H9 (cell line): ENCODE measurements at regions not wholly inside any gene's neighbourhood (a gene's known extent, or its start where the extent isn't known, plus 50 kb on each side); places are given as distances from the start of the nearest gene placed in this dataset.

ENCODE experiments used
- DNase-seq: peaks from one replicate; pipeline ENCODE4 v3.0.0-alpha.2; 2017
- H2AFZ ChIP-seq: one replicate; pipeline ENCODE4 v1.6.1; 2013; ENCODE audit warnings: mild to moderate bottlenecking, low read length, control low read depth, moderate library complexity
- H2AK5ac ChIP-seq: 2 replicates; pipeline ENCODE4 v1.6.1; 2013; ENCODE audit warnings: low read length, control low read depth, mixed read lengths; ENCODE audit not compliant: insufficient read length
- H2BK120ac ChIP-seq: one replicate; pipeline ENCODE4 v1.6.1; 2013; ENCODE audit warnings: low read depth, mild to moderate bottlenecking, low read length, control low read depth, inconsistent platforms; ENCODE audit not compliant: poor library complexity, severe bottlenecking
- H2BK12ac ChIP-seq: 2 replicates; pipeline ENCODE4 v1.6.1; 2013; ENCODE audit warnings: low read length, control low read depth, mixed read lengths, low read depth; ENCODE audit not compliant: insufficient read length
- H2BK15ac ChIP-seq: 2 replicates; pipeline ENCODE4 v1.6.1; 2013; ENCODE audit warnings: low read depth, low read length, control low read depth
- H2BK20ac ChIP-seq: one replicate; pipeline ENCODE4 v1.6.1; 2013; ENCODE audit warnings: low read depth, mild to moderate bottlenecking, low read length, control low read depth, inconsistent platforms; ENCODE audit not compliant: poor library complexity, severe bottlenecking
- H2BK5ac ChIP-seq: 2 replicates; pipeline ENCODE4 v1.6.1; 2013; ENCODE audit warnings: low read length, control low read depth, mixed read lengths; ENCODE audit not compliant: insufficient read length
- H3K14ac ChIP-seq: 2 replicates; pipeline ENCODE4 v1.6.1; 2013; ENCODE audit warnings: low read length, control low read depth; ENCODE audit not compliant: insufficient read depth
- H3K18ac ChIP-seq: 2 replicates; pipeline ENCODE4 v1.6.1; 2013; ENCODE audit warnings: low read depth, mild to moderate bottlenecking, mixed read lengths, low read length, control low read depth; ENCODE audit not compliant: insufficient read length
- H3K23ac ChIP-seq: 2 replicates; pipeline ENCODE4 v1.6.1; 2013; ENCODE audit warnings: low read length, control low read depth, mixed read lengths, low read depth; ENCODE audit not compliant: insufficient read length
- H3K23me2 ChIP-seq: 2 replicates; pipeline ENCODE4 v1.6.1; 2013; ENCODE audit warnings: low read depth, mild to moderate bottlenecking, mixed read lengths, low read length, control low read depth; ENCODE audit not compliant: insufficient read length, poor library complexity, severe bottlenecking
- H3K27ac ChIP-seq: 2 replicates; pipeline ENCODE4 v1.5.1; 2013; ENCODE audit warnings: low read length, control low read depth, mixed read lengths, low read depth; ENCODE audit not compliant: insufficient read length
- H3K27me3 ChIP-seq: 2 replicates; pipeline ENCODE4 v1.6.1; 2013; ENCODE audit warnings: low read length, control low read depth, inconsistent platforms; ENCODE audit not compliant: insufficient read depth
- H3K4ac ChIP-seq: 2 replicates; pipeline ENCODE4 v1.6.1; 2013; ENCODE audit warnings: low read depth, mild to moderate bottlenecking, control low read depth, inconsistent platforms, low read length, moderate library complexity
- H3K4me1 ChIP-seq: 2 replicates; pipeline ENCODE4 v1.6.1; 2013; ENCODE audit warnings: low read length, control low read depth, inconsistent platforms; ENCODE audit not compliant: insufficient read depth
- H3K4me2 ChIP-seq: 2 replicates; pipeline ENCODE4 v1.6.1; 2013; ENCODE audit warnings: low read length, control low read depth, mixed read lengths; ENCODE audit not compliant: insufficient read length, insufficient read depth
- H3K56ac ChIP-seq: 2 replicates; pipeline ENCODE4 v1.6.1; 2013; ENCODE audit warnings: low read depth, mild to moderate bottlenecking, mixed read lengths, low read length, control low read depth; ENCODE audit not compliant: insufficient read length
- H3K79me1 ChIP-seq: 2 replicates; pipeline ENCODE4 v1.6.1; 2013; ENCODE audit warnings: low read depth, mild to moderate bottlenecking, moderate library complexity, low read length, control low read depth, inconsistent platforms; ENCODE audit not compliant: insufficient read depth, poor library complexity, severe bottlenecking
- H3K79me2 ChIP-seq: 2 replicates; pipeline ENCODE4 v1.6.1; 2013; ENCODE audit warnings: low read length, control low read depth, inconsistent platforms; ENCODE audit not compliant: insufficient read depth
- H3K9ac ChIP-seq: 2 replicates; pipeline ENCODE4 v1.6.1; 2013; ENCODE audit warnings: low read length, control low read depth, mixed read lengths; ENCODE audit not compliant: insufficient read length; ENCODE audit errors: extremely low read depth
- H3K9me3 ChIP-seq: one replicate; pipeline ENCODE4 v1.6.1; 2013; ENCODE audit warnings: low read depth, low read length, inconsistent platforms; ENCODE audit not compliant: control insufficient read depth
- H3T11ph ChIP-seq: one replicate; pipeline ENCODE4 v1.6.1; 2013; ENCODE audit warnings: mild to moderate bottlenecking, low read length, control low read depth, inconsistent platforms
- H4K20me1 ChIP-seq: one replicate; pipeline ENCODE4 v1.6.1; 2013; ENCODE audit not compliant: control insufficient read depth, insufficient read length, insufficient read depth
- H4K5ac ChIP-seq: 2 replicates; pipeline ENCODE4 v1.6.1; 2013; ENCODE audit warnings: low read depth, mild to moderate bottlenecking, mixed read lengths, low read length, control low read depth; ENCODE audit not compliant: insufficient read length
- H4K8ac ChIP-seq: replicated peaks from 2 replicates; pipeline ENCODE4 v1.6.1; 2013; ENCODE audit warnings: low read length, control low read depth, mixed read lengths, low read depth; ENCODE audit not compliant: insufficient read length
- H4K91ac ChIP-seq: 2 replicates; pipeline ENCODE4 v1.6.1; 2013; ENCODE audit warnings: low read depth, mild to moderate bottlenecking, moderate library complexity, mixed read lengths, low read length, control low read depth; ENCODE audit not compliant: insufficient read length
- H3K27ac Mint-ChIP-seq, 3 experiments: 2 replicates in 2 of 3; 3 replicates in 1 of 3; pipeline ENCODE4 v1.8.0; 2020 to 2021; ENCODE audit warnings: mixed read lengths in 3 of 3, mild to moderate bottlenecking in 1 of 3, moderate library complexity in 1 of 3
- H3K27me3 Mint-ChIP-seq: 2 replicates; pipeline ENCODE4 v1.8.0; 2021; ENCODE audit warnings: low read depth, mild to moderate bottlenecking, moderate library complexity, mixed read lengths
- H3K36me3 Mint-ChIP-seq, 3 experiments: 2 replicates in 2 of 3; 3 replicates in 1 of 3; pipeline ENCODE4 v1.8.0; 2020 to 2021; ENCODE audit warnings: low read depth in 3 of 3, mixed read lengths in 3 of 3; ENCODE audit not compliant: insufficient read depth in 1 of 3
- H3K4me1 Mint-ChIP-seq, 2 experiments: 2 replicates each; pipeline ENCODE4 v1.8.0; 2020; ENCODE audit warnings: mixed read lengths in 2 of 2
- H3K4me3 Mint-ChIP-seq, 2 experiments: 2 replicates in 1 of 2; 3 replicates in 1 of 2; pipeline ENCODE4 v1.8.0; 2020 to 2021; ENCODE audit warnings: mild to moderate bottlenecking in 2 of 2, mixed read lengths in 2 of 2, moderate library complexity in 1 of 2
- H3K9me3 Mint-ChIP-seq, 2 experiments: 2 replicates in 1 of 2; 3 replicates in 1 of 2; pipeline ENCODE4 v1.8.0; 2020; ENCODE audit warnings: mild to moderate bottlenecking in 2 of 2, mixed read lengths in 2 of 2, moderate library complexity in 1 of 2
- CTCF ChIP-seq: fragments of 200-600 bp; sonication (generic); conservative IDR thresholded peaks from 3 replicates; pipeline ENCODE4 v1.8.0; 2021; ENCODE audit warnings: antibody characterized with exemption, mild to moderate bottlenecking
- WGBS: extraction: QIAGEN DNeasy Blood & Tissue Kit; methylation state at CpG from one replicate; pipeline ENCODE4 v1.1.7; 2013; ENCODE audit warnings: missing lambda C conversion rate, low lambda C conversion rate, mixed read lengths; ENCODE audit not compliant: insufficient read length; ENCODE audit errors: extremely low coverage; 5-methylcytosine and 5-hydroxymethylcytosine counted together

- Histone ChIP-seq H2BK5ac (no peak overlapping the region), H3K18ac (no peak overlapping the region), H2AK5ac (no peak overlapping the region), H2BK120ac (no peak overlapping the region), H4K8ac (no peak overlapping the region), H3K4me1 (no peaks in the 10 kb centered on the region), H2BK12ac (no peak overlapping the region), H4K20me1 (no peaks in the 10 kb centered on the region), H3K23me2 (no peaks in the 10 kb centered on the region), H4K5ac (no peak overlapping the region), H3K14ac (no peak overlapping the region), H3K79me1 (no peaks in the 10 kb centered on the region), H3K9me3 (no peaks in the 10 kb centered on the region), H3T11ph (no peak overlapping the region), H3K23ac (no peak overlapping the region), H3K4ac (no peak overlapping the region), H3K56ac (no peak overlapping the region), H2BK15ac (no peak overlapping the region), H3K9ac (no peak overlapping the region), H4K91ac (no peak overlapping the region), H3K27me3 (no peaks in the 10 kb centered on the region), H3K4me2 (no peak overlapping the region), H2BK20ac (no peak overlapping the region), H3K27ac (no peak overlapping the region), H2AFZ (no peak overlapping the region), H3K79me2 (no peaks in the 10 kb centered on the region)
- Mint-ChIP-seq H3K4me3 (no peak overlapping the region), H3K27ac (no peak overlapping the region), H3K4me1 (no peaks in the 10 kb centered on the region; a peak in 1 of 4 replicates), H3K27me3 (peaks cover 2% of the 10 kb centered on the region; the same call in 1 of the 2 replicates), H3K36me3 (peaks cover 0 to 9% (median 2%) of the 10 kb centered on the region in 3 experiments; a peak in 4 of 7 replicates), H3K9me3 (peaks cover 6 to 8% of the 10 kb centered on the region in 2 experiments; a peak in 3 of 5 replicates)
- DNase-seq: no peak
- no CpG with 5 or more reads among the region's 9 CpGs for WGBS
- TF ChIP-seq CTCF: no peak
Observed at GRCh38 chr19:30097746-30098280, 155.8 kb downstream of the URI1 start.
